ENCODE measurements at regions not wholly inside any gene's neighbourhood (a gene's known extent, or its start where the extent isn't known, plus 50 kb on each side); places are given as distances from the start of the nearest gene placed in this dataset.
"Not testable (repeated sequence)": the region's sequence is repeated elsewhere in the genome, so short reads cannot be mapped to it uniquely, and the experiment has no call there.

DNA sequence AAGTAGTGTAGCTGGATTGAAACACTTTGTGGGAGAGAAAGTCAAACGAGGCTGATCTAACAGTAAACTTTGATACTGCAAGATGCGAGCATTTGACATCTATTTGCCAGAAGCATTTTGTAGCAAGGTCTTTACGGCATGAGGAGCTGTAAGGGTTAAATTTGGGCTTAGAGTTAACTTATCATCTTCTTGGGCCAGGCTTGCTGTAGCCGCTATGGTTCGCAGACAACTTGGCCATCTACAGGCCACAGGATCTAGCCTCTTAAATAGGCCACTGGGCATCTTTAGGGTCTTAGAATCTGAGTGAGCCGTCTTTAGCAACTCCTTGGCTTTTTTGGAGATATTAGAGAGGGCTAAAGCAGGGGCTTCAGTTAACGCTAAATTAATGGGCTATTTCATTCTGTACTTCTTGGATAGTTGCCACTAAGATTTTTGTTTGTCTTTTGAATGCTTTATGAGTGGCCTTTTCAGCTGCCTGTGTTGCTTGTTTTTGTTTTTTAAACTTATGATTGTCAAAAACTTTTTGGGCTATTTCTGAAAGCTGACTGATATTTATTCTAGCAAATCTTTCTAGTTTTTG is 93.5 kb upstream of the FAM90A1 start:
- not testable (repeated sequence) for H3F3A ChIP-seq (ENCODE audit: insufficient read depth); H3K9me2 ChIP-seq (replicated peaks; ENCODE audit: insufficient read depth, low read length); H3K4me2 ChIP-seq (ENCODE audit: low read depth, low read length, poor library complexity, severe bottlenecking); H3K36me3 ChIP-seq (ENCODE audit: low read length); H3K9ac ChIP-seq (ENCODE audit: low read length); H3K79me2 ChIP-seq (ENCODE audit: insufficient read depth, low read length); H2AFZ ChIP-seq (ENCODE audit: low read depth, low read length, severe bottlenecking); H3K27ac ChIP-seq (ENCODE audit: low read depth, low read length); H3K9me3 ChIP-seq (ENCODE audit: insufficient read depth, low read length); H3K4me3 ChIP-seq (ENCODE audit: insufficient read depth, low read length, poor library complexity, severe bottlenecking); H3K27me3 ChIP-seq (ENCODE audit: low read length); H4K20me1 ChIP-seq (ENCODE audit: low read depth, low read length)

DNA sequence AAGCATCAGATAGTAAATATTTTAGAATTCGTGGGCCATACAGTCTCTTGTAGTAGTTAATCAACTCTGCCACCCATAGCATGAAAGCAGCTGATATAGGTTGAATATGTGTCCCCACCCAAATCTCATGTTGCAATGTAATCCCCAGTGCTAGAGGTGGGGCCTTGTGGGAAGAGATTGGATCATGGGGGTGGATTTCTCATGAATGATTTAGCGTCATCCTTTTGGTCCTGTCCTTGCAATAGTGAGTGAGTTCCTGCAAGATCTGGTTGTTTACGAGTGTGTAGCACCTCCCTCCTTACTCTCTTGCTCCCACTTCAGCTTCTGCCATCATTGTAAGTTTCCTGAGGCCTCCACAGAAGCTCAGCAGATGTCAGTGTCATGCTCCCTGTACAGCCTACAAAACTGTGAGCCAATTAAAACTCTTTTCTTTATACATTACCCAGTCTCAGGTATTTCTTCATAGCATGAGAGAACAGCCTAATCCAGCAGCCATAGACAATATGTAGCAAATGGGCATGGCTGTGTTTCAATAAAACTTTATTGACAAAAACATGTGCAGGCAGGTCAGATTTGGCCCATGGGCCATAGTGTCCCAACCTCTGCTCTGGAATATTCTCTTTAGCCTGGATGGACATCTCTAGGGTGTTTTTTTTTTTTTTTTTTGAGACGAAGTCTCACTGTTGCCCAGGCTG is 97.9 kb upstream of the FAM90A1 start:
- H3K9me3 ChIP-seq (ENCODE audit: insufficient read depth, low read length); H3K36me3 ChIP-seq (ENCODE audit: low read length); H3K27me3 ChIP-seq (ENCODE audit: low read length); H3K4me2 ChIP-seq (ENCODE audit: low read depth, low read length, poor library complexity, severe bottlenecking); H3K9ac ChIP-seq (ENCODE audit: low read length); H3K9me2 ChIP-seq (replicated peaks; ENCODE audit: insufficient read depth, low read length); H3F3A ChIP-seq (ENCODE audit: insufficient read depth); H2AFZ ChIP-seq (ENCODE audit: low read depth, low read length, severe bottlenecking); H3K4me3 ChIP-seq (ENCODE audit: insufficient read depth, low read length, poor library complexity, severe bottlenecking); H3K79me2 ChIP-seq (ENCODE audit: insufficient read depth, low read length); H3K27ac ChIP-seq (ENCODE audit: low read depth, low read length); H4K20me1 ChIP-seq (ENCODE audit: low read depth, low read length): not testable (repeated sequence)

DNA sequence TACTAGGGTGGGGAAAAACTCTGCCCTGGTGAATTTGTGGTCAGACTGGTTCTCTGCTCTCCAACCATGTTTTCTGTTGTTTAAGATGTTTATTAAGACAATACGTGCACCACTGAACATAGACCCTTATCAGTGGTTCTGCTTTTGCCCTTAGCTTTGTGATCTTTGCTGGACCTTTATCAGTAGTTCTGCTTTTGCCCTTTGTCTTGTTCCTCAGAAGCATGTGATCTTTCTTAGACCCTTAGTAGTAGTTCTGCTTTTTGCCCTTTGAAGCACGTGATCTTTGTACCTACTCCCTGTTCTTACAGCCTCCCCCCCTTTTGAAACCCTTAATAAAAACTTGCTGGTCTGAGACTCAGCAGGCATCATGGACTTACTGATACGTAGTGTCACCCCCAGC is 101.4 kb upstream of the FAM90A1 start:
- H3F3A ChIP-seq (ENCODE audit: insufficient read depth); H3K4me2 ChIP-seq (ENCODE audit: low read depth, low read length, poor library complexity, severe bottlenecking); H3K9ac ChIP-seq (ENCODE audit: low read length); H3K9me2 ChIP-seq (replicated peaks; ENCODE audit: insufficient read depth, low read length); H3K36me3 ChIP-seq (ENCODE audit: low read length); H4K20me1 ChIP-seq (ENCODE audit: low read depth, low read length); H3K4me3 ChIP-seq (ENCODE audit: insufficient read depth, low read length, poor library complexity, severe bottlenecking); H3K27me3 ChIP-seq (ENCODE audit: low read length); H2AFZ ChIP-seq (ENCODE audit: low read depth, low read length, severe bottlenecking); H3K79me2 ChIP-seq (ENCODE audit: insufficient read depth, low read length); H3K9me3 ChIP-seq (ENCODE audit: insufficient read depth, low read length); H3K27ac ChIP-seq (ENCODE audit: low read depth, low read length): not testable (repeated sequence)

DNA sequence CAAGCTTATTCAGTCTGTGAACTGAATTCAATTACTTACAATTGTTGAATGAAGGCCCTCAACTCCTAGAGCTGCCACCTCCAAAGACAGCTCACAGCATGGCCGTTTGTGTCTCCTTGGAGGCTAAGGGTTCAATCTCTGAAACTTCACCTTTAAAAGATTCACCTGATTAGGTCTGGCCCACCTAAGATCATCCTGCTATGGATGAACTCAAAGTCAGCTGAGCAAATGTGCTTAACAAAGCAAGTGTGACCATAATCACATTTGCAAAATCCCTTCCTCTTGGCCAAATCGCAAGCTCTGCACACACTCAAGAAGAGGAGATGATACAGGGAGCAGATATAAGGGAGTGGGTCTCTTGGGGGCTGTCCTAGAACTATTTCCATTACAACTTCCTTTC is 105.0 kb upstream of the FAM90A1 start:
- H3K4me2 ChIP-seq (ENCODE audit: low read depth, low read length, poor library complexity, severe bottlenecking); H2AFZ ChIP-seq (ENCODE audit: low read depth, low read length, severe bottlenecking); H3K9me3 ChIP-seq (ENCODE audit: insufficient read depth, low read length); H3K27ac ChIP-seq (ENCODE audit: low read depth, low read length); H3K79me2 ChIP-seq (ENCODE audit: insufficient read depth, low read length); H3K9me2 ChIP-seq (replicated peaks; ENCODE audit: insufficient read depth, low read length); H3F3A ChIP-seq (ENCODE audit: insufficient read depth); H4K20me1 ChIP-seq (ENCODE audit: low read depth, low read length); H3K36me3 ChIP-seq (ENCODE audit: low read length); H3K9ac ChIP-seq (ENCODE audit: low read length); H3K27me3 ChIP-seq (ENCODE audit: low read length); H3K4me3 ChIP-seq (ENCODE audit: insufficient read depth, low read length, poor library complexity, severe bottlenecking): not testable (repeated sequence)

DNA sequence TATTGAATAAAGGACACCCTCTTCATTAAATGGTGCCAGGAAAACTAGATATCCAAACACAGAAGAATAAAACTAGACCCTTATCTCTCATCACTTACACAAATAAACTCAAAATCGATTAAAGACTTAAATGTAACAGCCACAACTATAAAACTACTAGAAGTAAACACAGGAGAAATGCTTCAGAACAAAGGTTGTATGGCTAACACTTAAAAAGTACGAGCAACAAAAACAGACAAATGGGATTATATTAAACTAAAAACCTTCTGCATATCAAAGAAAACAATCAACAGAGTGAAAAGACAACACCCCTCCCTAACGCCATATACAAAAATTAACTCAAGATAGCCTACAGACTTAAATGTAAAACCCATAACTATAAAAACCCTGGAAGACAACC is 104.7 kb upstream of the CLEC6A start:
- H3K36me3 ChIP-seq (ENCODE audit: low read length); H3K27me3 ChIP-seq (ENCODE audit: low read length); H3K79me2 ChIP-seq (ENCODE audit: insufficient read depth, low read length); H3K9me3 ChIP-seq (ENCODE audit: insufficient read depth, low read length); H4K20me1 ChIP-seq (ENCODE audit: low read depth, low read length); H3K4me2 ChIP-seq (ENCODE audit: low read depth, low read length, poor library complexity, severe bottlenecking); H3K9me2 ChIP-seq (replicated peaks; ENCODE audit: insufficient read depth, low read length); H3K9ac ChIP-seq (ENCODE audit: low read length); H3K4me3 ChIP-seq (ENCODE audit: insufficient read depth, low read length, poor library complexity, severe bottlenecking); H2AFZ ChIP-seq (ENCODE audit: low read depth, low read length, severe bottlenecking); H3K27ac ChIP-seq (ENCODE audit: low read depth, low read length); H3F3A ChIP-seq (ENCODE audit: insufficient read depth): not testable (repeated sequence)

DNA sequence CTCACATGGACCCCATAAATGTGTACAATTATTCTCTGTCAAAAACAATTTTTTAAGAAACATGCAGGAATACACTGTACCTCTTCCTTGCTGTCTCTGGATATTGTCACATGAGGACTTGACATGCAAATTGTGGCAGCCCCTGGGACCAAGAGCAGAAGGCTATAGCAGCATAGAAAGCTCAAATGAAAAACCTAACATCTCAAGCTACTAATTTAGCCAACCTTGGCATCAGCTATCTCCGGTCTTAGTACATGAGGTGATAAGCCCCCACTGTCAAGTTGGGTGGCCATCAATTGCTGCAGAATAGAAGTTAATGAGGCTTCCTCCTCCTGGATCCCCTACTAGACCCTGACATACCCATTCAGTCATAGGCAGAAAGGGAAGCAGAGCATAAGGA is 101.0 kb upstream of the CLEC6A start:
- not testable (repeated sequence) for H2AFZ ChIP-seq (ENCODE audit: low read depth, low read length, severe bottlenecking); H3K36me3 ChIP-seq (ENCODE audit: low read length); H3K9me2 ChIP-seq (replicated peaks; ENCODE audit: insufficient read depth, low read length); H3K9me3 ChIP-seq (ENCODE audit: insufficient read depth, low read length); H4K20me1 ChIP-seq (ENCODE audit: low read depth, low read length); H3K4me3 ChIP-seq (ENCODE audit: insufficient read depth, low read length, poor library complexity, severe bottlenecking); H3K79me2 ChIP-seq (ENCODE audit: insufficient read depth, low read length); H3K27ac ChIP-seq (ENCODE audit: low read depth, low read length); H3K9ac ChIP-seq (ENCODE audit: low read length); H3K4me2 ChIP-seq (ENCODE audit: low read depth, low read length, poor library complexity, severe bottlenecking); H3K27me3 ChIP-seq (ENCODE audit: low read length); H3F3A ChIP-seq (ENCODE audit: insufficient read depth)

DNA sequence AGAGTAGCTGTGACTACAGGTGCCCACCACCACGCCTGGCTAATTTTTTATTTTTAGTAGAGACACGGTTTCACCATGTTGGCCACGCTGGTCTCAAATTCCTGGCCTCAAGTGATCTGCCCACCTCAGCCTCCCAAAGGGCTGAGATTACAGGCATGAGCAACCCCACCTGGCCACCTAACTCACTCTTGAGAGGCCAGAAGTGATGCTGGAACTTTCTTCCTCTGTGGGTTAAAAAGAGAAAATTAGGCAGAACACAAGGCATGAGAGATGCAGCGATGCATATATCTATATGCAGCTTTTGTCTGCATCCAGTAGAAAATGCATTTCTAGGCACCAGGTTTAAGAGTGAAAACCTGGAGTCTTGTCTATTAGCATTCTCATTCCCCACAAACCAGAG is 100.2 kb upstream of the CLEC6A start:
- not testable (repeated sequence) for H3K9me2 ChIP-seq (replicated peaks; ENCODE audit: insufficient read depth, low read length); H3K4me3 ChIP-seq (ENCODE audit: insufficient read depth, low read length, poor library complexity, severe bottlenecking); H3K27ac ChIP-seq (ENCODE audit: low read depth, low read length); H3K9me3 ChIP-seq (ENCODE audit: insufficient read depth, low read length); H4K20me1 ChIP-seq (ENCODE audit: low read depth, low read length); H3F3A ChIP-seq (ENCODE audit: insufficient read depth); H3K9ac ChIP-seq (ENCODE audit: low read length); H2AFZ ChIP-seq (ENCODE audit: low read depth, low read length, severe bottlenecking); H3K79me2 ChIP-seq (ENCODE audit: insufficient read depth, low read length); H3K27me3 ChIP-seq (ENCODE audit: low read length); H3K4me2 ChIP-seq (ENCODE audit: low read depth, low read length, poor library complexity, severe bottlenecking); H3K36me3 ChIP-seq (ENCODE audit: low read length)

DNA sequence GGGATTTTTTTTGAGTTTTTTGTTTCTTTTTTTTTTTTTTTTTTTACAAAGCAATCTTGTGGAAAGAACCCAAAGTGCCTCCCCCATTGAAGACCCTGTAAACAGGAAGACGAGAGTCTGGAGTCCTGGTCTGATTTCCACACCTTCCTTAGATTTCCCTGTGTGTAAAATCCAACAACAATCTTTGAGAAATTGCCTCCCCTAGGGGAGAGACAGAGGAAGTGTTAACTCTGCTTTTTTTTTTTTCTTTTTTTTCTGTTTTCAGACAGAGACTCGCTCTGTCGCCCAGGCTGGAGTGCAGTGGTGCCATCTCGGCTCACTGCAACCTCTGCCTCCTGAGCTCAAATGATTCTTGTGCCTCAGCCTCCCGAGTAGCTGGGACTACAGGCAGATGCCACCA is 82.0 kb upstream of the CLEC6A start:
- not testable (repeated sequence) for H3K9me3 ChIP-seq (ENCODE audit: insufficient read depth, low read length); H3K36me3 ChIP-seq (ENCODE audit: low read length); H3K9ac ChIP-seq (ENCODE audit: low read length); H3K4me3 ChIP-seq (ENCODE audit: insufficient read depth, low read length, poor library complexity, severe bottlenecking); H3K79me2 ChIP-seq (ENCODE audit: insufficient read depth, low read length); H3F3A ChIP-seq (ENCODE audit: insufficient read depth); H3K9me2 ChIP-seq (replicated peaks; ENCODE audit: insufficient read depth, low read length); H2AFZ ChIP-seq (ENCODE audit: low read depth, low read length, severe bottlenecking); H3K27ac ChIP-seq (ENCODE audit: low read depth, low read length); H3K4me2 ChIP-seq (ENCODE audit: low read depth, low read length, poor library complexity, severe bottlenecking); H4K20me1 ChIP-seq (ENCODE audit: low read depth, low read length); H3K27me3 ChIP-seq (ENCODE audit: low read length)
